ENCODE measurements at regions not wholly inside any gene's neighbourhood (a gene's known extent, or its start where the extent isn't known, plus 50 kb on each side); places are given as distances from the start of the nearest gene placed in this dataset.

GRCh38 chr3:117540597-117540996, 831.0 kb downstream of the TUSC7 start:
- 44 to 54% (median 52%) methylated on average over 1 of the region's 1 CpG for WGBS, 4 donors
- H3K27me3 ChIP-seq, result no peaks in the 10 kb centered on the region
- intact Hi-C loops (cut with DNase I), result no loop called here
- H3K4me1 ChIP-seq (replicated peaks in 1 of 2), result no peaks in the 10 kb centered on the region
- TF ChIP-seq POLR2A (IDR thresholded peaks at IDR 0.05) (no peak), CTCF (IDR thresholded peaks at IDR 0.05) (no peak)
- H3K36me3 ChIP-seq (replicated peaks in 1 of 2), result no peaks in the 10 kb centered on the region
- H3K9me3 ChIP-seq (replicated peaks in 1 of 3), result no peaks in the 10 kb centered on the region
- peak; percentile 28 to 73 (median 41) for DNase-seq
- no peak overlapping the region for H3K4me3 ChIP-seq
- H3K27ac ChIP-seq, result no peak overlapping the region

GRCh38 chr3:117541721-117542120, 832.1 kb downstream of the TUSC7 start:
- DNase-seq, result no peak
- no peak for TF ChIP-seq CTCF (IDR thresholded peaks at IDR 0.05)
- TF ChIP-seq POLR2A (IDR thresholded peaks at IDR 0.05), result no peak
- no peak overlapping the region for H3K27ac ChIP-seq
- no peaks in the 10 kb centered on the region for H3K4me1 ChIP-seq (replicated peaks in 1 of 2)
- H3K9me3 ChIP-seq (replicated peaks in 1 of 3), result no peaks in the 10 kb centered on the region
- intact Hi-C loops (cut with DNase I), result no loop called here
- WGBS, 4 donors, result 86 to 90% (median 88%) methylated on average over 3 of the region's 3 CpGs
- no peaks in the 10 kb centered on the region for H3K36me3 ChIP-seq (replicated peaks in 1 of 2)
- H3K4me3 ChIP-seq, result no peak overlapping the region
- no peaks in the 10 kb centered on the region for H3K27me3 ChIP-seq

GRCh38 chr3:117543521-117543920, 833.9 kb downstream of the TUSC7 start:
- no peak overlapping the region for H3K4me3 ChIP-seq
- intact Hi-C loops (cut with DNase I), result no loop called here
- no peaks in the 10 kb centered on the region for H3K36me3 ChIP-seq (replicated peaks in 1 of 2)
- H3K4me1 ChIP-seq (replicated peaks in 1 of 2), result peaks cover 6 to 10% of the 10 kb centered on the region in 2 donors
- DNase-seq, result no peak
- H3K27ac ChIP-seq, result no peak overlapping the region
- 86 to 93% (median 92%) methylated on average over 1 of the region's 1 CpG for WGBS, 4 donors
- TF ChIP-seq CTCF (IDR thresholded peaks at IDR 0.05), result no peak
- TF ChIP-seq POLR2A (IDR thresholded peaks at IDR 0.05), result no peak
- no peaks in the 10 kb centered on the region for H3K9me3 ChIP-seq (replicated peaks in 1 of 3)
- no peaks in the 10 kb centered on the region for H3K27me3 ChIP-seq

GRCh38 chr3:117545484-117545883, 835.9 kb downstream of the TUSC7 start:
- Histone ChIP-seq H3K4me3 (no peak overlapping the region), H3K27ac (no peak overlapping the region), H3K9me3 (replicated peaks in 1 of 3) (no peaks in the 10 kb centered on the region), H3K36me3 (replicated peaks in 1 of 2) (no peaks in the 10 kb centered on the region), H3K4me1 (replicated peaks in 1 of 2) (peaks cover 6 to 15% of the 10 kb centered on the region in 2 donors), H3K27me3 (no peaks in the 10 kb centered on the region)
- no peak for DNase-seq
- intact Hi-C loops (cut with DNase I), result no loop called here
- 79 to 87% (median 84%) methylated on average over 4 of the region's 4 CpGs for WGBS, 4 donors
- TF ChIP-seq POLR2A (IDR thresholded peaks at IDR 0.05), result no peak
- no peak for TF ChIP-seq CTCF (IDR thresholded peaks at IDR 0.05)

Data from adrenal gland (tissue), 9 donors.